Sigmoid colon (tissue), 6 donors: ENCODE measurements at regions not wholly inside any gene's neighbourhood (a gene's known extent, or its start where the extent isn't known, plus 50 kb on each side); places are given as distances from the start of the nearest gene placed in this dataset.

Source experiments
- DNase-seq: peaks from one replicate; pipeline ENCODE4 v3.0.0-alpha.2; 2019
- H3K27ac ChIP-seq, 4 donors: fragments of 200-600 bp; sonication (generic); one replicate each; pipeline ENCODE4 v1.5.1; 2016 to 2019; ENCODE audit warnings: mild to moderate bottlenecking in 1 of 4
- H3K27me3 ChIP-seq, 3 donors: fragments of 200-600 bp; sonication (generic); one replicate each; pipeline ENCODE4 v1.5.1; 2019; ENCODE audit warnings: mild to moderate bottlenecking in 1 of 3
- H3K36me3 ChIP-seq, 4 donors: fragments of 200-600 bp; sonication (generic); one replicate each; pipeline ENCODE4 v1.5.1; 2016 to 2019
- H3K4me1 ChIP-seq, 4 donors: fragments of 200-600 bp; sonication (generic); one replicate each; pipeline ENCODE4 v1.5.1; 2017 to 2019
- H3K4me3 ChIP-seq, 4 donors: fragments of 200-600 bp; sonication (generic); one replicate each; pipeline ENCODE4 v1.5.1; 2017 to 2019; ENCODE audit warnings: mild to moderate bottlenecking in 2 of 4, moderate library complexity in 1 of 4
- H3K9me3 ChIP-seq, 4 donors: fragments of 200-600 bp in 3 of 4; sonication (generic) in 3 of 4; one replicate each; pipeline versions ENCODE4 v1.5.1 to v1.6.1; 2013 to 2019
- CTCF ChIP-seq, 4 experiments: fragments of 450-650 bp in 3 of 4; fragments of 200-600 bp in 1 of 4; IDR thresholded peaks; one replicate each; pipeline ENCODE4 v1.5.1; 2016 to 2019; ENCODE audit warnings: antibody characterized with exemption in 4 of 4, mild to moderate bottlenecking in 3 of 4, moderate library complexity in 2 of 4
- EP300 ChIP-seq, 4 donors: sonication (generic); formaldehyde crosslinking; IDR thresholded peaks; one replicate each; pipeline ENCODE4 v1.6.1; 2017; ENCODE audit warnings: antibody characterized with exemption in 4 of 4
- POLR2A ChIP-seq, 2 donors: fragments of 450-650 bp; IDR thresholded peaks; one replicate each; pipeline ENCODE4 v1.6.1; 2016; ENCODE audit warnings: antibody characterized with exemption in 2 of 2, mild to moderate bottlenecking in 2 of 2, moderate library complexity in 2 of 2
- POLR2AphosphoS5 ChIP-seq, 4 donors: sonication (generic); formaldehyde crosslinking; IDR thresholded peaks; one replicate each; pipeline ENCODE4 v1.6.1; 2017; ENCODE audit warnings: antibody characterized with exemption in 4 of 4
- WGBS, 2 donors: extraction: QIAGEN DNeasy Blood & Tissue Kit; methylation state at CpG; one replicate each; pipeline ENCODE4 v1.1.7; 2013; 5-methylcytosine and 5-hydroxymethylcytosine counted together
- intact Hi-C: fragments of 100-400 bp; cut with DNase I; formaldehyde crosslinking; loops from one replicate; pipeline ENCODE4 v1.15.1; 2023
- donor health status: healthy with polysubstance abuse.
- donor health status: healthy.

- intact Hi-C loops: no loop called here
- no peak for DNase-seq
- Histone ChIP-seq H3K27ac (no peak overlapping the region), H3K4me3 (no peak overlapping the region), H3K27me3 (no peaks in the 10 kb centered on the region), H3K9me3 (no peaks in the 10 kb centered on the region), H3K36me3 (no peaks in the 10 kb centered on the region), H3K4me1 (no peaks in the 10 kb centered on the region)
- TF ChIP-seq CTCF (IDR thresholded peaks at IDR 0.05) (no peak), EP300 (IDR thresholded peaks at IDR 0.05) (no peak), POLR2AphosphoS5 (IDR thresholded peaks at IDR 0.05) (no peak), POLR2A (IDR thresholded peaks at IDR 0.05) (no peak)
- 90 to 95% methylated on average over 11 of the region's 11 CpGs for WGBS, 2 donors
Measured at GRCh38 chr7:156432018-156432417, 208.6 kb upstream of the RNF32 start.

GRCh38 chr7:156430109-156430508 lies 210.5 kb upstream of the RNF32 start:
- H3K4me1 ChIP-seq: no peaks in the 10 kb centered on the region

GRCh38 chr7:156429514-156429913 lies 211.1 kb upstream of the RNF32 start:
- intact Hi-C loops: no loop called here
- no peak for DNase-seq
- 92 to 96% methylated on average over 5 of the region's 5 CpGs for WGBS, 2 donors
- no peak overlapping the region for H3K4me3 ChIP-seq
- no peak overlapping the region for H3K27ac ChIP-seq
- H3K9me3 ChIP-seq: no peaks in the 10 kb centered on the region
- no peaks in the 10 kb centered on the region for H3K27me3 ChIP-seq
- no peaks in the 10 kb centered on the region for H3K36me3 ChIP-seq
- no peaks in the 10 kb centered on the region for H3K4me1 ChIP-seq
- TF ChIP-seq POLR2AphosphoS5 (IDR thresholded peaks at IDR 0.05): no peak
- no peak for TF ChIP-seq POLR2A (IDR thresholded peaks at IDR 0.05)
- TF ChIP-seq EP300 (IDR thresholded peaks at IDR 0.05): no peak

More at GRCh38 chr7:156430109-156430508, 210.5 kb upstream of the RNF32 start:
- no peak for DNase-seq
- H3K27me3 ChIP-seq: no peaks in the 10 kb centered on the region
- TF ChIP-seq POLR2AphosphoS5 (IDR thresholded peaks at IDR 0.05) (no peak), CTCF (IDR thresholded peaks at IDR 0.05) (no peak), EP300 (IDR thresholded peaks at IDR 0.05) (no peak), POLR2A (IDR thresholded peaks at IDR 0.05) (no peak)
- H3K4me3 ChIP-seq: no peak overlapping the region
- no peaks in the 10 kb centered on the region for H3K36me3 ChIP-seq
- intact Hi-C loops: no loop called here
- WGBS, 2 donors: 77 to 93% methylated on average over 7 of the region's 7 CpGs
- H3K9me3 ChIP-seq: no peaks in the 10 kb centered on the region
- no peak overlapping the region for H3K27ac ChIP-seq

GRCh38 chr7:156423876-156424275 lies 216.7 kb upstream of the RNF32 start:
- intact Hi-C loops: no loop called here
- DNase-seq: no peak
- TF ChIP-seq POLR2A (IDR thresholded peaks at IDR 0.05): no peak
- no peak for TF ChIP-seq CTCF (IDR thresholded peaks at IDR 0.05)
- no peak for TF ChIP-seq EP300 (IDR thresholded peaks at IDR 0.05)
- TF ChIP-seq POLR2AphosphoS5 (IDR thresholded peaks at IDR 0.05): no peak
- H3K27ac ChIP-seq: no peak overlapping the region
- no peaks in the 10 kb centered on the region for H3K36me3 ChIP-seq
- H3K4me1 ChIP-seq: no peaks in the 10 kb centered on the region
- H3K27me3 ChIP-seq: no peaks in the 10 kb centered on the region
- H3K4me3 ChIP-seq: no peak overlapping the region
- peaks cover 0 to 4% (median 0%) of the 10 kb centered on the region in 4 donors for H3K9me3 ChIP-seq

GRCh38 chr7:156420496-156420895 lies 220.1 kb upstream of the RNF32 start:
- intact Hi-C loops: no loop called here
- H3K27me3 ChIP-seq: no peaks in the 10 kb centered on the region
- no peak overlapping the region for H3K27ac ChIP-seq
- no peaks in the 10 kb centered on the region for H3K36me3 ChIP-seq
- DNase-seq: no peak
- no peak overlapping the region for H3K4me3 ChIP-seq
- TF ChIP-seq CTCF (IDR thresholded peaks at IDR 0.05): no peak
- TF ChIP-seq POLR2AphosphoS5 (IDR thresholded peaks at IDR 0.05): no peak
- no peak for TF ChIP-seq POLR2A (IDR thresholded peaks at IDR 0.05)
- TF ChIP-seq EP300 (IDR thresholded peaks at IDR 0.05): no peak
- peaks cover 0 to 4% (median 0%) of the 10 kb centered on the region in 4 donors for H3K9me3 ChIP-seq
- 85 to 98% methylated on average over 1 of the region's 1 CpG for WGBS, 2 donors
- no peaks in the 10 kb centered on the region for H3K4me1 ChIP-seq
